NCI-H524 (cell line): ENCODE measurements at regions not wholly inside any gene's neighbourhood (a gene's known extent, or its start where the extent isn't known, plus 50 kb on each side); places are given as distances from the start of the nearest gene placed in this dataset.
A peak's percentile ranks its signal among the peaks of the same experiment; 100 is the strongest.
"Not testable (repeated sequence)": the region's sequence is repeated elsewhere in the genome, so short reads cannot be mapped to it uniquely, and the experiment has no call there.

Source experiments
- DNase-seq, 2 experiments: peaks; one replicate each; lab custom pipeline; 2025; lab: John Stamatoyannopoulos, UW

DNA sequence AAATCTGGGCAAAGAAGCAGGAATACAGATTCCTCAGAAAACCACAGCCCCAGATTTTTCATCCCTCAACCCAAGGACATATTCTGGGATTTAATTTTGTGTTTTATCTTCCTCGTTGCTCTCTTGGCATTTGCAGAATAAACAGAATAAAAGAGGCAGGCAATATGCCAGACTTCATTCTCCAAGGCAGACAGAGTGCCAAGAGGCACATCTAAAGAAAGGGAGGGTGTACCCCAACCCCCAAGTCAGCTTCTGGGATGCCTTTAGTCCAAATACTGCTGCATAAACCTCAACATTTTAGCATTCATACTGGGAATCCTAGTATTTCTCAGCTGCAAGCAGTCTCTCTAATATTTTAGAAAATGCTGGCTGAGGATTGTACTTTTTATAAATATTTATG, 629.2 kb downstream of the KLHL13 start:
- no peak for DNase-seq

DNA sequence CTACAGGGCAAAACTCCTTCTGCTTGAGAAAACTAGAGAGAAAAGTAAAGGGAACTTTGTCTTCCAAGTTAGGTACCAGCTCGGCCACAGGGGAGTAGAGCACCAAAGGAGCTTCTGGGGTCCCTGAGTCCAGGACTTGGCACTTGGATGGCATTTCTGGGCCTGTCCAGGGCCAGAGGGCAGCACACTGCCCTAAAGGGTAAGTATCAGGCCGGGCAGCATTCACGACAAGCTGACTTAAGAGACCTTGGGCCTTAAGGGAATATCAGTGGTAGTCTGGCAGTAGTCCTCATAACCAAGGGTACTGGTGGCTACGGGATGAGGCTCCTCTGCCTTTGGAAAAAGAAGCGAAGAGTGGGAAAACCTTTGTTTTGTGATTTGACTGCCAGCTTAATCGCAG, 632.7 kb downstream of the KLHL13 start:
- no peak for DNase-seq

DNA sequence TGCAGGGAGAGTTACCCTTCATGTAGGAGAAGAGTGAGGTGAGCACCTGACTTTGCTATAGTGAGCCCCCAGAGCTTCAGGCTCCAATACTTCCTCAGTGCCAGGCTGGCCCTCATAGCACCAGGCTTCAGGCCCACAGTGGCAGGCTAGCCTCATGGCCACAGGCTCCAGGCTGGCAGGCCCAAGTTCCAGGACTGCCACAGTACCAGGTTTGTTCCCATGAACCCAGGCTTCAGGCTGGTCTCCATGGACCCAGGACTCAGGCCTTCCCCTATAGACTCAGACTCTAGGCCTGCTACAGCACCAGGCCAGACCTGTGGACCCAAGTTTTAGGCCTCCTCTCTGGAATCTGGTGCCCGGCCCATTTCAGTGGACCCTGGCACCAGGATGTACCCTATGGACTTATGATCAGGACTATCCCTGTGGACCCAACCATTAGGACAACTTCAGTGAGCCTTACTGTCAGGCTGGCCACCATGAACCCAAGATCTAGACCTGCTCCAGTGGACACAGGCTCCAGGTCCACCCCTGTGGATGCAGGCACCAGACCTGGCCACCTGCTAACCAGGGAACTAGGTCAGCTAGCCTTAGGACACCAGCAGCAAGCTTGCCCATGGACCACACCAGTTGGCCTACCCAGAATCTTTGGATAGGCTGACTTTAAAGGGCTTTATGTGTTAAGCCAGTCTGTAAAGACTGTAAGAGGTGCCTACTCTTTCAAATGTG, 658.2 kb downstream of the KLHL13 start:
- no peak for DNase-seq

DNA sequence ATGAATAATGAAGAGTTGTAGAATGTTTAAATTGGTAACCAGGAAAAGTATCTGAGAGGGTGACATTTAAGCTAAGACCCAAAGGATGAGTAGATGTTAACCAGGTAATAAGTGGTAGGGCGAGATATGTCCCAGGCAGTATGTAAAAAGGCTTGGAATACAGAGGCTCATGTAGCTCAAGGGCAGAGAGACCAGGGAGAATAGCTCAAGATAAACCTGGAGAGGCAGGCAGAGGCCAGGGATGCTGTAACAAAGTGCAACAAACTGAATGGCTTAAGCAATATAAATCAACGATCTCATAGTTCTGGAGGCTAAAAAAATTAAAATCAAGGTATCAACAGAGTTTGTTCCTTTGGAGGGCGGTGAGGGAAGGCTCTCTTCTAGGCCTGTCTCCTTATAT, 660.8 kb downstream of the KLHL13 start:
- DNase-seq: no peak

DNA sequence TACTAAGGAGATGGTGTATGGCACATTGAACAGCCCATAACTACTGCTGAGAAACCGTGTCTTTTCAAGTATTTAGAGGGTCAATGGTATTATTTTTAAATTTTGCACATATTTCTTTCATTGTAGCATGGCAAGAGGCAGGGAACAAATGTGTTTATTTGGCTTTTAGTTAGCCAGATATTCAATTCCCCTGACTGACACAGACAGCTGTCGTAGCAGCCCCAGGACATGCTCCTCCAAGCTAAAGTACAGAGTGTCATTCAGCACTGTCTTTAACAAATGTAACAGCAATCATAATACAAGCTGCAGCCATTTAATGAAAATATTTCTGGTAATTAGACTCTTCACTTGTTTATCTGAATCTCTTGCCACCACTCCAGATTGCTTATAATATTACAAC, 687.1 kb downstream of the KLHL13 start:
- DNase-seq: peak in 1 of 2 experiments; percentile 0

DNA sequence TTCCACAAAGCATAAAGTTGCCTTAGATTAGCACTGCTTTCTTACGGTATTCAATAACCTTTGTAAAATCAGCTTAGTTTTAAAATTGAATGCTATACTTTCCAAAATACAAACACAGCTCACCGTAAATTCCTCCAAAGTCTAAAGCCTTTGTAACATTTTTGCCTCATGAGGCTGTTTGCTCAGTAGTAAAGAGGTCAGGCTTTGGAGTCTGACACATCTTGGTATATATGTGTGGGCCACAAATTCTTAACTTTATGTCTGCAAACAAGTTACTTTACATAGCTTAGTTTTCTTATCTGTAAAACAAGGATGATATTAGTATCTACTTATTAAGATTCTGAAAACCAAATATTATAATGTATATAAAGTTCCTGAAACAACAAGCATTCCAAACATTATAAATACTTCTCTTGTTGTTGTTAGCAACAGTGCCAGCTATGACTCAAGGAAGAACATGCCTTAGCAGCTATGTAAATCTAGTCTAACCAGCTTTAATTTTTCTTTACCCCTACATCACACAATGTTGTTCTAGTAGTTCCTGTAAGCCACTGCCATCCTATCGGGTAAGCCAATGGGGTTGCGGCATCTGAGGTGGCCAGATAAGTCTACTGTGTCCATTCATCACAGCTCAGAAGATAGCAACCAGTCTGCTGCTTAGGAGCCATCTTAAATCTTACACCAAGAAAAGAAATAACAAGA, 709.0 kb downstream of the KLHL13 start:
- no peak for DNase-seq

DNA sequence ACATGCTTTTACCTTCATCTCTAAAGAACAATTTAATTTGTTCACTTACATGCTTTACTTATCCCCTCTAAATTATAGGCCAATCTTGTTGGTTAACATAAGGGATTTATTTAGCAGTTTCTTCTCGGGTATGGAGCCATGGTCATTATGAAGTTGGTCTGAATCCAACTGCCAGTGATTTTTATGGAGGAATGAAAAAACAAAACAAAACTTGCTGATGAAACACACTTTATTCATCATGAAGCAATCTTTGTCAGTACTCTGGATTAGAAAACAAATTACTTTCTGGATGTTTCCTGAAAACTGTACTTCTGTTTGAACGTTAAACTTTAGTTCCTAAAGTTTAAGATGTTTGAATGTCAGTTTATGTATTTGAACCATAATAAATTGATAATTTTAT, 715.8 kb downstream of the KLHL13 start:
- no peak for DNase-seq

DNA sequence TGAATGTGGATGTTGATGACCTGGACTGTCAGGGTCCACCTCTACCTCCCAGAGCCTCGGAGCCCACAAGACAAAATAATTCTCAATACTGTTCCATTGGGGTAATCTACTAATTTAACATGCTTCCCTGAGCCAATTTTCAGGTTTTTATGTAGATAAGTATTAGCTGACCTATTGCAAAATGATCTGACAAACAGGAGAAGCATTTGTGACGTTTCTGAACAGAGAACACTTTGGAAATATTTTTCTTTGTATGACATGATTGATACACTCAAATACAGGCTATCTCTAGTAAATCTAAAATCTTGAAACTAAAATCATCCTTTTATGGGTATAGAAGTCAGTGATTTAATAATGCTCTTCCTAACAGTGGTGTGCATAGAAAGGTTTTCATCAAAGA, 716.6 kb downstream of the KLHL13 start:
- no peak for DNase-seq

DNA sequence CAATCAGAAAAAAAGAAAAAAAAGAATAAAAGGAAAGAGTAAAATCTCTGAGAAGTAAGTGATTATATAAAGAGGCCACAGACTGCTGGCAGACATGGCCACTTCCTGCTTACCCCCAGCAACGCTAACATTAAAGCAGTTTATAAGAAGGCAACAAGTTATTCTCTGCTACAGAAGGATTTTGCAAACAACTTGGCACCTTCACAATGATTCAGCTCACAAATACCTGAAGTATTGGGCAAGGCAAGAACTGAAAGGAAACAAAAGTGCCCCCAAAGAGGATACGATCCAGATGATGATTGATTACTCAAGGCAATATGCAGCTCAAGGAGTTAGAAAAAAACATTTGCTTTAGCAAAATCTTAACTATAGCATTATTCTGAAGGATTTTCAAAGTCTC, 718.8 kb downstream of the KLHL13 start:
- no peak for DNase-seq

DNA sequence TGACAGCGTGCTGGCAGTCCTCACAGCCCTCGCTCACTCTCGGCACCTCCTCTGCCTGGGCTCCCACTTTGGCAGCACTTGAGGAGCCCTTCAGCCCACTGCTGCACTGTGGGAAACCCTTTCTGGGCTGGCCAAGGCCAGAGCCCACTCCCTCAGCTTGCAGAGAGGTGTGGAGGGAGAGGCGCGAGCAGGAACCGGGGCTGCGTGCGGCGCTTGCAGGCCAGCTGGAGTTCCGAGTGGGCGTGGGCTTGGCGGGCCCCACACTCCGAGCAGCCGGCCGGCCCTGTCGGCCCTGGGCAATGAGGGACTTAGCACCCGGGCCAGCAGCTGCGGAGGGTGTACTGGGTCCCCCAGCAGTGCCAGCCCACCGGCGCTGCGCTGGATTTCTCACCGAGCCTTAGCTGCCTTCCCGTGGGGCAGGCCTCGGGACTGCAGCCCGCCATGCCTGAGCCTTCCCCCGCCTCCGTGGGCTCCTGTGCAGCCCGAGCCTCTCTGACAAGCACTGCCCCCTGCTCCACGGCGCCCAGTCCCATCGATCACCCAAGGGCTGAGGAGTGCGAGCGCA, 722.0 kb downstream of the KLHL13 start:
- not testable (repeated sequence) for DNase-seq

DNA sequence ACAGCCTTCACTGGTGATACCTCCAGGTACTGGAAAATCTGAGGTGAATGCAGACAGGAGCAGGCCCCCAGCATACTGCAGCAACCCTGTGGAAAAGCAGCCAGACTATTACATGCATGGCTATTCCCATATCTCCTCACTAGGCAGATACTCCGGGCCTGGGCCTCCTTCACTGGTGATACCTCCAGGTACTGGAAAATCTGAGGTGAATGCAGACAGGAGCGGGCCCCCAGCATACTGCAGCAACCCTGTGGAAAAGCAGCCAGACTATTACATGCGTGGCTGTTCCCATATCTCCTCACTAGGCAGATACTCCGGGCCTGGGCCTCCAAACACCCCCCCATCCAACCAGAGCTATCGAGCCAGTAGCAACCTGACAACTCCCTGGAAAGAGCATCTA, 724.2 kb downstream of the KLHL13 start:
- DNase-seq: not testable (repeated sequence)

DNA sequence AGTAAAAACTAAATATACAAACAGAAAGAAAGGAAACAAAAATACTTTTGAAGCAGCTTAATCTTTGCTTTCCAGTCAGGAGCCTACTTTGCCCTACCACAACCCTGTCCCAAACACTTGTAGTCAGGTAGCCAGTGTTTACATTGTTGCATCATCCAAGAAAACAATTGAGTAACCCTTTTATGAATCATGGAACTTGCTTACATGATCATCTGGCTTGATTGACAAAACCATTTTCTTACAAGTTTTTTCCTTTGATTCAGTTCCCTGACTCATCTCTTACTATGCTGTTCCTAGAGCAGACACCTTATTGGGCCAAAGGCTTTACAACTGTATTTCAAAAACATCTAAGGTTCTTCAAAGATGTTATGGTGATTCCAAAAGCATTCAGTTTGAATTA, 740.1 kb downstream of the KLHL13 start:
- DNase-seq: no peak

DNA sequence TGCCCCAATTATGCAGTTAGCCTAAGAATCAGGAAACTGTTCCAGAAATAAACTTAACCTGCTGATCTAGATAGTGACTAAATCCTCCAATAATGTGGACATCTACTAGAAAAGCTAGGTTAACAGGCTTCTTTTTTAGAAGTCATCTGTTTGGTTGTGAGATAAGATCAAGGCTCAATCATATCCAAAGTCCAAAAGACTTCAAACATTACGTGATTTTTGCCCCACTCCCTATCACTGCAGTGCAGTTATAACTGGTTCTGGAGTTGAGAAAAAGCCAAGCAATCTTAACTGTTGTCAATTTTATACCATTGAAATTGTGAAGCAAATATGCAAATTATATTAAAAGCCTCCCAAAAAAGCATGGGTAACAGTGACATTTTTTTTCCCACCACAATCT, 781.4 kb downstream of the KLHL13 start:
- no peak for DNase-seq

DNA sequence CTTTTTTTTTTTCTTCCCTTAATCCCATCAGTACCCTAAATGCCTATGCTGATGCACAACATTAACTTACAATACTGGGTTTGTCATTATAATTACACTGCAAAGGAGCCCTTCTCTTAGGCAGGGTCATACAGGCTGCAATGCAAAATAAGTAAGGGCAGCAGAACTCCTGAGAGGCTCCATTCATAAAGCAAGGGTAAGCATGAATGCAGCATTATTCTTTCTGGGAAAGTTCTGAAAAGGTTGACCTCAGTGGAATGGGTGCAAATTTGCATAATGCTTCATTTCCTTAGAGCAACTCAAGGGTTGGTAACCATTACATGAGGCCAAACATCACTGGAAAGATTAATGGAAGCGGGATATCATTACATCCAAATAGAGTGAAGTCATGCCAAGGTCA, 789.2 kb downstream of the KLHL13 start:
- no peak for DNase-seq

DNA sequence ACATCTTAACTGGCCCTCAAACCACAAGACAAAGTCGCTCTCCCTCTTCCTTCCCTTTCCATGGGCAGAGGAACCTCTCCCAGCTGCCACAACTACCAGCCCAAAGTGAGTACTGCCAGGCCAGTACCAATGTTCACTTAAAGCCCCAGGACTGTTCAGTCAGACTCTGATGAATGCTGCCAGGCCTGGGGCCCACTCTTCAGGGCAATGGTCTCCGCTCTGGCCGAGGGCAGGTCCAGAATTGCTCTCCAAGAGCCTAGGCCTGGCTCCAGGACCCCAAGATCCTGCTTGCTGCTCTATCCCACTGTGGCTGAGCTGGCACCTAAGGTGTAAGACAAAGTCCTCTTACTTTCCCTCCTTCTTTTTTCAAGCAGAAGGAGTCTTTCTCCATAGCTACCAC, 790.9 kb downstream of the KLHL13 start:
- DNase-seq: no peak

DNA sequence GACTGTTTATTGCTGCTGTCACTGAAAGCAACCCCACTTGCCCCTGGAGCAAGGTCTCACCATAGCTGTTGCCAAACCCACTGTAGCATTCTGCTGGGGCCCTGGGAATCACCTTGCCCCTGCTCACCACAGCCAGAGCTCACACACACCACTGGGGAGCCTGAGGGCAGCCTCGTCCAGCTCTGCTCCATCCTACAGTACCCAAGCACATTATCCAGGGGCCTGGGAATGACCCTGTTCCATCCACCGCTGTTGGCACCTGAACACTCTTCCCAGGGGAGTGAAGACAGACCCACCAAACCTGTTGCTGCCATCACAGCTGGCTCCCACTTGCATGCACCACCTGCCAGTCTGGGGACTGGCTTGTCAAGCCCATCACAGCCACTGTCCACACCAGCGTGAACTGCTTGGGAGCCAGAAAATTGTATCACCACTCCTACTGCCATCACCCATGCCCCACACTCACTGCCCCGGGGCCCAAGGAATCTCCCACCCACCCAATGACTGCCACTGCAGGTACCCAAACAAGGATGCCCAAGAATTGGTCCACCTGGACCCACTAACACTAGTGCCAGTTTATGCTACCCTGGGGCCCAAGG, 811.3 kb downstream of the KLHL13 start:
- peak in 1 of 2 experiments; percentile 14 for DNase-seq

DNA sequence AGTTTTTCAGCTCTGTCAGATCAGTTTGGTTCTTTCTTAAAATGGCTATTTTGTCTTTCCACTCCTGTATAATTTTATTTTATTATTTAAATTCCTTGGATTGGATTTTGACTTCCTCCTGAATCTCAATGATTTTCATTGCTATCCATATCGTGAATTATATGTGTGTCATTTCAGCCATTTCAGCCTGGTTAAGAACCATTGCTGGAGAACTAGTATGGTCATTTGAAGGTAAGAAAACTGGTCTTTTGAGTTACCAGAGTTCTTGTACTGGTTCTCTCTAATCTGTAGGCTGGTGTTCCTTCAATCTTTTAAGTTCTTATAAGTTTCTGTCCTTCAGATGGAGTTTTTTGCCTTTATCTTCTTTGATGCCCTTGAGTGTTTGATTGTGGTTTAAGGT, 815.5 kb downstream of the KLHL13 start:
- DNase-seq: no peak

DNA sequence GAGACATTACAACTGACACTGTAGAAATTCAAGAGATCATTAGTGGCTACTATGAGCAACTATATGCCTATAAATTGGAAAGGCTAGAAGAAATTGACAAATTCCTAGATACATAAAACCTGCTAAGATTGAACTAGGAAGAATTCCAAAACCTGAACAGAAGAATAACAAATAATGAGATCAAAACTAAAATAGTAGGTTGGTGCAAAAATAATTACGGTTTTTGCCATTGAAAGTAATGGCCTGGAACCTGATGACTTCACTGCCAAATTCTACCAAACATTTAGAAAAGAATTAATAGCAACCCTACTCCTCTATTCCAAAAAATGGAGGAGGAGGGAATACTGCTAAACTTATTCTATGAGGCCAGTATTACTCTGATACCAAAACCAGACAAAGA, 824.9 kb downstream of the KLHL13 start:
- DNase-seq: no peak

DNA sequence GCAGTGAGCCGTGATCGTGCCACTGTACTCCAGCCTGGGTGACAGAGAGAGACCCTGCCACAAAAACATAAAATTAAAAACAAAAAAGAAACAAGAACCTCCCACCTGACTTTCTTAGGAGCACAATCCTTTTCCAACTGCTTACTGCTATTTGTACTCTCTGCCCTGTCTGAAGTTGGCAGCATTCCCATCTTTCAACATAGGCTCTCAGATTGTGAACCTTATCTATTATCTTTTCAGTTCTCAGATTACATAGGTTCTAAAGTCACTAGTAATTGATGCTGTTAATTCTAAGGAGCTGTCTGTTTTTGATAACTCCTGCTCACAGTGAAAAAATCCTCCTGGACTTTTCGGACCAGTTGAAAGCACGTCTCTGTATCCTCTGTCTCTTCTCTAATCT, 812.2 kb upstream of the CT83 start:
- no peak for DNase-seq
